Activated CD4-positive, alpha-beta T cell treated with anti-CD3 and anti-CD28 coated beads, Interleukin-2, amount 50 U/mL, for 48 hours (primary cell): ENCODE measurements at regions not wholly inside any gene's neighbourhood (a gene's known extent, or its start where the extent isn't known, plus 50 kb on each side); places are given as distances from the start of the nearest gene placed in this dataset.
"Not testable (repeated sequence)": the region's sequence is repeated elsewhere in the genome, so short reads cannot be mapped to it uniquely, and the experiment has no call there.

Source experiments
- DNase-seq, 2 experiments: peaks; one replicate each; pipeline ENCODE4 v3.0.0-alpha.2; 2020

DNA sequence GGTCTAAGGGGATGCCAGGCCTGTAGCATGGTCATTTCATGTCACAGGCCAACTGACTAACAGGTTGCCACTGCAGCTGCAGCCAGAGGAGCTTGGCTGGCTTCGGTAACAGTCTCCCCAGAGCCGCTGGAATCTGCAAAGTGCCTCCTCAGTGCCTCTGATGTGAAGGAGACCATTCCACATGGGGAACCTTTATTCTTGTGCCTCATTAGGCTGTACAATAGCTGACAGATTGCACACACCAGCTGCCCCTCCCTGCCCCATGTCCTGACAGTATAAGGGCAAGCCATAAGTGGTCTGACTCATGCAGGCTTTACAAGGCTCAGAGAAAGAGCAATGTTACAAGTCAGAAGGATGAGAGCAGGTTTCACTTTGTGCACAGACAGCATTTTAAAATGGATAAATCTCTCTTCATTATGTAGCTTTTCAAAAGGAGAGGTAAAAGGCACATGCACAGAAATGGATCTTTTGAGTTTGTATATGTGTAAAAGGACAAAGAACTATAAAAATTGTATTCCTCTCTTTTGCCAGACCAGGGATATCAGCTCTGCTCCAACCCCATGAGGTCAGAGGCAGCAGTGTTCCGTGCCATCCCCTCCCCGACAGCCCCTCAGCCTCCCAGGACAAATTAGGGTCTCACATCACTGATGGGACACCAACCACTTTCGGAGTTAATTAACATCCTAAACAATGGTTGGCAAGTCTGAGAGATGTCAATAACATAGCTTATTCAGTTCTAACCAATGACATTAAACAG is 467.8 kb downstream of the TMEM232 start:
- DNase-seq, result no peak

DNA sequence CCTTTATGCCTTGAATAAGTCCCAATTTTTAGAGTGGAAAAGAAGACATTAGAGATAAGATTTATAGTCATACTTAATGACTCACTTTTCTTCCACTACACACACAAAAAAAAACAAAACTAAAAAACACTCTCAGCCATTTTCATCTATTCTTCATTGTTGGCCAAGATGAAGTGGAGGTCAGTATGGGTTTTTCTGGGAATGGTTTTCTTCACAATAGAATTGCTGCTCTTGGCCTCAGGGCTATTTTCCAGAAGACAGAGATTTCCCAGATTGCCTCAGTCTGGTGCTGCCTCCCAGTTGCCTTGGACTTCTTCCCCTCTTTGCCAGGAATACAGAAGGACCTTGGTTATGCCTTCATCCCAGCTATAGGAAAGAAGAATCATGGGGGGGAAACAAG is 463.7 kb downstream of the TMEM232 start:
- DNase-seq, result no peak

DNA sequence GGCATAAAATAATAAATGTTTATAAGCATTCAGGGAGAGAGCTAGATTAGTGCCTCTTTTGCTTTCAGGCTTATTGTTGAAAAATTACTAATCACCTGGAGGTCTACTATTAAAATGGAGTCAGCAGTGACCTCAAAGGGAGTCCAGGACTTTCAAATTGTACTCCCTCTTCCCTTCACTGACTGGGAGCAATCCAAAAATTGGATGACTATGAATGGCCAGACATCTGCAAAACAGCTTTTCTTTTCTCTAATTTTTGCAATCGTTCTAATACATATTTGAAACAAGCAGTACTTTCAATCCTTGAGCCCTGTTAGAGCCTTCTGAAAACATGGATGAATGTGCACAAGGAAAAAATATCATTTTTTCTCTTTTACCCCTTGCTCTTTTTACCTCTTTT is 461.8 kb downstream of the TMEM232 start:
- DNase-seq, result no peak

DNA sequence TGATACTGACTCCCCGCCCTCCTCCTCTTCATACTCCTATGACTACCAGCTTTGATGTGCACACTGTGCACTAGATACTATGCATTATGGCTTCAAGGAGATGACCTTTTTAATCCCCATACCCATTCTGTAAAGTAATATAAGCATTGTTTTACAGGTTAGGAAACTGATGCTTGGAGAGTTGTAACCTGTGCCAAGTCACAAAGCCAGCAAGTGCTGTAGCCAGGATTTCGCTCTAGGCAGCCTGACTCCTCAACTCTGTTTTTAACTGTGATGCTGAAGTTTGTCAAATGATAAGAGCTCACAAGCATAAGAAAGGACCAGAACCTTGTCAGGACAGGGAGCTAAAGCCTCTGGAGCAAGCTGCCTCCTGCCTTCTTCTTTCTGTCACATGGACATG is 461.3 kb downstream of the TMEM232 start:
- DNase-seq, result no peak

DNA sequence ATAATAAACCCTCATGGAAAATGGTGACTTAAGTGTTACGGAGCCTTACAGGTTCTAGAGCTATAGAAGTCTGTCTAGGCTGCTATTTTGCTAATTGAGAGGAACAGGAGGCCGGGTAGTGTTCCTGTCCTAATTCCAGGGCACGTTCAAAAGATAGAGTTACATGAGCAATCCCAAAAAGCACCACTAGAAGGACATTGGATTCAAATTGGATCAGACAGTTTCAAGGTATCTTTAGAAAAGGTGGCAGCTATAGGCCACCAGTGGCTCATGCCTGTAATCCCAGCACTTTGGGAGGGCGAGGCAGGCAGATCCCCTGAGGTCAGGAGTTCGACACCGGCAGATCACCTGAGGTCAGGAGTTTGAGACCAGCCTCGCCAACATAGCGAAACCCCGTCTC is 458.8 kb downstream of the TMEM232 start:
- DNase-seq, result no peak

DNA sequence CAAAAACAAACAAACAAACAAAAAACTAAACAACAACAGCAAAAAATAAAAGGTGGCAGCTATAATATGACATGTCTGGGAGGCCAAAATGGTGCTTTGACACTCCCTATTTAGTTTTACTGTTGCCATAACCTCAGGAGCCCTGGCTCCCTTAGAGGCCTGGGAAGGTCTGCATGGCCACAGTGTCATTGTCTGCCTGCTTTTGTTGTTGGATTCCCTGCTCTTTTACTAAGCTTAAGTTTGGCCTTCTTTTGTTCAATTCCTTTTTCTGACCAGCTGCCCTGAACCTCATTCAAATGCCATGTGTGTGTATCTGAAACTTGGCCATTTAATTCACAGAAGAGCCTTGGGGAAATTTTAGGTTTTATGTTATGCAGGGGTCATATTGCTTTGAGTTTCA is 458.2 kb downstream of the TMEM232 start:
- no peak for DNase-seq

DNA sequence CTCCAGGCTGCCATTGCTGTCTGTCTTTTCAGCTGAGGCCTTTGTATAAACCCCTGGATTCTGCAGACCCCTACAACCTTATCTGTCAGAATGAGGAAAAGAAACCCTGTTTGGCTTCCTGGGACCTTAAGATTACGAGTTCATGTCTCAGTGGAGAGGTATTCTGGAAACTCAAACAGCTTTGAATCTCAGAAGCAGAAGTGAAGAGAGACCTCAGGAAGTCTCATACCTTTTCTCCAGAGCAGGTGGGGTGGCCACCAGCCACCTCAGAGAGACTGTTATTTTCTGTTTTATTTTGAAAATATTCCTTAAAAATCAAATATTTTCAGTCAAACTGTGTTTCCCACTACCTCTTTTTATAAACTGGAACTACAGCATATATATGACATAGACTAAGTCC is 457.5 kb downstream of the TMEM232 start:
- DNase-seq, result no peak

DNA sequence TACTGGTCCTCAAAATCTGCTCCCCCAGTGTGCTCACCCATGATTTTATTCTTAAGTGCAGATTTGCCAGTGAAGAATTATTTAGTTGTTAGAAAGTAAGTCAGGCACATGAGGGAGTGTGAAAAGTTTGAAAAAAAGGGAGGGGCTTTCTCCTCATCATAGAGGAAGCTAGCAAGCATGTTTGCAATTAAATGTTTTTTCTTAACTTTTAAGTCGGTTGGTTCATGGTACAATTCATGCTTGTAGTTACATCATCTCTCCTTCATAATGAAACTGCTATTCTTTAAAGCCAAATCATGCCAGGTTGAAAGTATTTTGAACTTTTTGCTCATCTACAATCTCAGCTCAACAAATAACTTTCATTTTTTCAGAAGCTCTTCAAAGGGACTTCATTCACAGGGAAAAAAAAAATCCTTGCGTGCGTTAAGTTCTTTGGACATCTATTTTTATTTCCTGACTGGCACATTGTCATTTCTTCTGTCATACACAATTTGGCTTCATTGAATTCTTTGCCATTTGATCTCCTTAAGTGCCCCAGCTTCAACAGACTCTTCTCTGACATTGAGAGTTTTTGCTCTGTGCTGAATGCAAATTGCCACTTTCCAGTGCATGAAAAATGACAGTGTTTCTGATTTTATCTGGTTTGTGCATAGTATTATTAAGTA is 456.9 kb downstream of the TMEM232 start:
- DNase-seq, result no peak

DNA sequence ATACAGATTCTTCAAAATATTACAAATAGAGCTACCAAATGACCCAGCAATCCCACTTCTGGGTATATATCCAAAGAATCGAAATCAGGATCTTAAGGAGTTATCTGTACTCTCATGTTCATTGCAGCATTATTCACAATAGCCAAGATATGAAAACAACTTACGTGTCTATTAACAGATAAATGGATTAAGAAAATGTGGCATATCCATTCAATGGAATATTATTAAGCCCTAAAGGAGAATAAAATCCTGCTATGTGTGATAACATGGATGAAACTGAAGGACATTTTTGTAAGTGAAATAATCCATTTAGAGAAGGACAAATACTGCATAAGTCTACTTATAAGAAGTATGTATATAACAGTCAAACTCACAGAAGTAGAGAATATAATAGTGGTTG is 450.6 kb downstream of the TMEM232 start:
- DNase-seq, result no peak

DNA sequence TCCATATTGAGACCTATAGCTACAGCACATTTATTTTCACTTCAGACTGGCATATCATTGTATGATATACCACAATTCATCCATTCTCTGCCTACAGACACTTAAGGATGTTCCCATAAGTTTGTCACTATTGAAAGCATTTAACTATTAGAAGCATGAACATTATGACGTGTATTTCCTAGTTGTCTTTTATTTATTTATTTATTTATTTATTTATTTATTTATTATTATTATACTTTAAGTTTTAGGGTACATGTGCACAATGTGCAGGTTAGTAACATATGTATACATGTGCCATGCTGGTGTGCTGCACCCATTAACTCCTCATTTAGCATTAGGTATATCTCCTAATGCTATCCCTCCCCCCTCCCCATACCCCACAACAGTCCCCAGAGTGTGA is 448.0 kb downstream of the TMEM232 start:
- not testable (repeated sequence) for DNase-seq

DNA sequence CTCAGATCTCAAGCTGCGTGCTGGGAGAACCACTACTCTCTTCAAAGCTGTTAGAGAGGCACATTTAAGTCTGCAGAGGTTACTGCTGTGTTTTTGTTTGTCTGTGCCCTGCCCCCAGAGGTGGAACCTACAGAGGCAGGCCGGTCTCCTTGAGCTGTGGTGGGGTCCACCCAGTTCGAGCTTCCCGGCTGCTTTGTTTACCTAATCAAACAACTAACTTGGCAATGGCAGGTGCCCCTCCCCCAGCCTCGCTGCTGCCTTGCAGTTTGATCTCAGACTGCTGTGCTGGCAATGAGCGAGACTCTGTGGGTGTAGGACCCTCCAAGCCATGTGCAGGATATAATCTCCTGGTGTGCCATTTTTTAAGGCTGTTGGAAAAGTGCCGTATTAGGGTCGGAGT is 442.4 kb downstream of the TMEM232 start:
- not testable (repeated sequence) for DNase-seq

DNA sequence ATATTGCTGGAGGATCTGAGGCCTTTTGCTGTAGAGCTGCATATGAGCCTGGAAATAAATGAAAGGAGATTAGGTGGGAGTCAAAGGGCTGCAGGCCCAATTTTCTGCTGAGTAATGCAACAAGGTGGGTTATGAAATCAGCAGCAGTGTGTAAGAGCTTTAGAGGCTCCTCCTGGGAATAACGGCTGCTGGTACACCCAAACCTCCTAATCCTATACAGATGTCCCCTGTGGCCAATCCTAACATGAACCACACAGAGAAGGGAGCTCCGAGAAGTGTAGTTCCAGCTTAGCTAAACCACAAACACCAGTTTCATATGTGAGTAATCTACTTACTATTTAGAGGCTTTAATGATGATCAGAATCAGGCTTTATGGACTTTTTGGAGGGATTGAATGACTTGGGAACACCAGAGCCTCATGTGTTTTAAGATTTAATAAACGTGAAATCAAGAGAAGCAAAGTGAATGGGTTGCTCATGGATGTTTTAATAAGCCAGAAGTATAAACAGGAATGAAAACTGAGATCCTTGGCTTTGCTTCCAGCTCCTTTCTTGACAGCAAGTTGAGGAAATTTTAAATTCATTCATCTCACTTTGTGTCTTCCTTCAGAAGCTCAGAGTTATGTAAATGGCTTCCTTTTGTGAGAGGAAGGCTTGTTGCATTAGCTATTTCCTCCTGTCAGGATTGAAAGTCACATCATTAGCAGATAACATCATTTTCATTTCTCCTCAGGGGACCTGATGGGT is 437.5 kb downstream of the TMEM232 start:
- no peak for DNase-seq

DNA sequence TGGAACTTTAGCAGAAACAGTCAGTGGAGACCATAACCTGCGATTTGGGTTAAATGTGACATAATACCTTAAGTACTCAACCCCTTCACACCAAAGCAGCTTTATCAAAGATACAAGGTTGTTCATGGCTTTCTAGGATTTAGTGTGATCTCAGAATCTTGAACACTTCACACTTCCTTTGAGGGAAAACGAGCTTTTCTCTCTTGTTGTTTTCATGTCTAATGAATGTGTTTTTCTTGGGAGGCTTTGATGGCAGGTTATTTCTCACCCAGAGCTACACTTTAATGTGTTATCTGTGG is 437.0 kb downstream of the TMEM232 start:
- no peak for DNase-seq

DNA sequence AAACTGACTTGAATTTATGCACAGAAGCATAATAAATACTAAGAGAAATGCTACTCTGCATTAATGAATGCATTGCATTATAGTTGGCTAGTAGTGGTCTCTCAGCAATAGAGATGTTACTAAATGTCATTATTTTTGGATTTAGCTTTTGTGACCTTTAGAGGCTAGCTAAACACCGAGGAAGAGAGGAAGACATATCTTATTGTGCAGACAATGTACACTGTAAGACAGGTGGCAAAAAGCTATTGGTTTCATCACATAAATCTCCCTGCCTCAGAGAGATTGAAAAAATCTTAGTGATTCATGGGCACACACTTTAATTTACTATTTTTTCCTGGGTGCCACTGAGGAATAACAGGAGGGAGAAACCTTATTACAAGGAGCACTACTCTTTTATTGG is 435.9 kb downstream of the TMEM232 start:
- no peak for DNase-seq

DNA sequence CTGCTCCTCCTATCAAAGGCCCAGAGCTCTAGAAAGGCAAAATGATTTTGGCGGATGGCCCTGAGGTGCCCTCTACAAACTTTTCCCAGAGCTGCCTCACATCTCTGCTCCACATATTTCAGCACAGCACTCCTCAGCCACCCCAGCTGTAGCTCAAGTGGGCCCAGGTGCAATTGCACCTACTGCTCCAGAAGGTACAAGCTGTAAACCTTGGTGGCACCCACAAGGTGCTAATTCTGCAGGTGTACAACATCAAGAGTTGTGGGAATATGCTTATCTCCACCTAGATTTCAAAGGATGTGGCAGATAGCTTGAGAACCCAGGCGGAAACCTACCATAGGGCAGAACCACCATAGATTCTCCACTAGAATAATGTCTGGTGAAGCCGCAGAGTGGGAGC is 432.2 kb downstream of the TMEM232 start:
- DNase-seq, result no peak

DNA sequence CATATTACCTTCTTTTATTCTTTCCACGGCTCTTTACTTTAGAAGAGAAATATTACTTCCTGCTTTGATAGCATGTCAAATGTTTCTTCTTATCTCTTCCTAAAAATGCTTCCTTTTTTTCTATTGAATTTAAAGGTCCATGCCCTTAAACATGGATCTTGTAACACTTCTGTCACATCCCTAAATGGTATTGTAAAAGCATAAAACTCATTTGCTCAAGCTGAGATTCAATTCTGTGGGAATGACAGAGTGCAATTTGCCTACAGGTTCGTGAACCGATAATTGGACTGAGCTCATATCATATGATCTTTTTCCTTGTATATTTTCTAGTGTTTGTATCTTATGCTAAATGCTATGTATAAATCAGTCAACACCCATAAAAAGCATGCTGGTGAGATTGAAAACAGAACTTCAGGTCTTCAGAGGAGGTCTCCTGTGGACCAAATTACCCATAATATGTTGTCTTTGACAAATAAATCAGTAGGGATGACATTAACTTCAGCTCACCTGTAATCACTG is 429.3 kb downstream of the TMEM232 start:
- no peak for DNase-seq

DNA sequence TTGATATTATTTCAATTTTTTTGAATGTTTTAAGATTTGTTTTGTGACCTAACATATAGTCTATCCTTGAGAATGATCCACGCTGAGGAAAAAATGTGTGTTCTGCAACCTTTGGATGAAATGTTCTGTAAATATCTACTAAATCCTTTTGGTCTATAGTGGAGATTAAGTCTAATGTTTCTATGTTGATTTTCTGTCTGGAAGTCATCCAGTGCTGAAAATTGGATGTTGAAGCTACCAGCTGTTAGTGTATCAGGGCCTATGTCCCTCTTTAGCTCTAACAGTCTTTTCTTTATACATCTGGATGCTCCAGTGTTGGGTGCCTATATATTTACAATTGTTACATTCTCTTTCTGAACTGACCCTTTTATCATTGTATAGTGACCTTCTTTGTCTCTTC is 422.3 kb downstream of the TMEM232 start:
- DNase-seq, result no peak

DNA sequence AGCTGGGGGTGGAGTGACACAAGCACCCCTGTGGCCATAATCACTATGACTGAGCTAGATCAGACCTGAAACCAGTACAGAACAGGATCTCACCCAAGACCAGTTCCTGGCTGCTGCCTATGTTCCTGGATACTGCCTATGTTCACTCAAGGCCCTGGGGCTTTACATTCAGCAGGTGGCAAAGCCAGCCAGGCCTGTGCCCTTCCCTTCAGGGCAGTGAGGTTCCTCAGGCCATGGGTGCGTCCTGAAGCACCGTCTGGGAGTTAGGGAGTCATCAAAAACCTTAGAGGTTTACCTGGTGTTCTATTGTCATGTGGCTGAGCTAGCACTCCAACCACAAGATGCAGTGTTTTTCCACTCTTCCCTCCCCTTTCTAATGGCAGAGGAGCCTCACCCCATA is 419.8 kb downstream of the TMEM232 start:
- DNase-seq, result no peak

DNA sequence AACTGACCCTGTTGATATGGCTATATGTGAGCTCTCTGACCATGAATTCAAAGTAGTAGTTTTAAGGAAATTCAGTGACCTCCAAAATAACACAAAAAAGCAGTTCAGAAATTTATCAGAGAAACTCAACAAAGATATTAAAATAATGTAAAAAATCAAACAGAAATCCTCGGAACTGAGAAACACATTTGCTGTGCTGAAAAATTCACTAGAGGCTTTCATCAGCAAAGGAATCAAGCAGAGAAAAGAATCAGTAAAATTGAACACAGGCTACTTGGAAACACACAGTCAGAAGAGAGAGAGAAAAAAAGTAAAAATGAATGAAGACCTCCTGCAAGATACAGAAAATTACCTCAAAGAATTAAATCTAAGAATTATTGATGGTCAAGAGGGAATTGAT is 417.2 kb downstream of the TMEM232 start:
- no peak for DNase-seq

DNA sequence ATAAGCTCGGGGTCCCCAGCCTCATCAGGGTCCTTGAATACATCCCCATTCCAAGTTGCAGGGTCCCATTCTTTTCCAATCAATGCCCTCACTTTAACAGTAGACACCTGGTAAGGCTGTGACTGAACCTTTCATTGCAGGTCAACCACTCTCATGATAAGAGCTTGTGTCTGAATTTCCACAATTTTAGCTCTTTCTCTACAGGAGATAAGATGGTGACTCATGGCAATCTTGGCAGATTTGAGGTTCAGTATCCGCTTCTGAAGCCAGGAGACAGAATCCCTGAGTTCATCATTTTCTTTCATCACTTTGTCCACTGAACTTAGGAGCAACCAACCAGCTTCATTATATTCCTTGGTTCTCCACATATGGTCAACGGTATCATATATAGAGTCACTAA is 409.9 kb downstream of the TMEM232 start:
- not testable (repeated sequence) for DNase-seq

DNA sequence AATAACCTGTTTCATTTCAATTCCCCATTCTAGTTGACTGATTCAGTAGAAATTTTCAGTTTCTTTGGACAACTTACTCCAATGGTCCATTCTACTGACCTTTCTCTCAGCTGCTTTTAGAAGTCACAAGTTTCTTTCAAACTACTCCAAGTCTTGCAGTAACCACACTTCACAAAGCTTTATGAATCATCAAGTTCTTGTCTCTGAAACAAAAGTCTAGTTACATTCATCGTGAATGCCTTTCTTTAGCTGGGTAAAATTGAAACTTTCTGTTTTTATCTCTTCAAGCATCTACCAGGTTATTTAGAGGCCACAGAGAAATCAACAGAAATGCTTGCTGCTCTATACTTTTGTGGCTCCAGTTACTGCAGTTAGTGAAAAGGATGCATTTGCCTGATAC is 405.4 kb downstream of the TMEM232 start:
- no peak for DNase-seq

DNA sequence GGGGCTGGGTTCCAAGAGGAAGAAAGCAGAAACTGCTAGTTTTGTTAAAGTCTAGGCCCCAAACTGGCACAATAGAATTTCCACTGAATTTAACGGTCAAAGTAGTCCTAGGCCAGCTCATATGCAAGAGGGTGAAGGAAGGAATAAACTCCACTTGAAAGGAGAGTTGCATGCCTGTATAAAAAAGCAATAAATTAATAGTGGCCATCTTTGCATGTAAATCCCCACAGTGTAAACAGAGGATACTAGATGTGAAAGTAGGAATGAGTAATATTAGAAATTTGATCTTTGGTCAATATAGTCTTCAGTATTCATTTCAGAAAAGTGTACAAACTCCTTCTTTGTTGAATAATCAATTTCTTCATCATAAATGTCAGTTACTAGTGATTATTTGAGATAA is 403.1 kb downstream of the TMEM232 start:
- DNase-seq, result no peak

DNA sequence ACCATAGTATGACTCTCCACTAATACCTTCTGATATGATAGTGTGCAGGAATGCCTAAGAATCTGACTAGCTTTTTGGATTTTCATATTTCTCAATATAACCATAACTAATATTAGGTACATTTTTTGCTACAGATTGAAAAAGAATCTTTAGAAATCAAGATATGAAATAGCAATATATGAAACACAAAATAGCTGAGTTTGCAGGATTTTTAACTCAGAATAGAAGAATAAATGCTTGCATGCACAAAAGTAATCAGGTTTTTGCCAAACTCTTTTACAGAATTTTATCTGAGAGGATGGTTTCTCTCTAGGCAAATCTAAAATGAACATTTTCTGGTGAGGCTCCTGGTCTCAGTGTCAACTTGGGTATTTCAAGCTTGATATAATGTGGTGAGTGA is 402.6 kb downstream of the TMEM232 start:
- no peak for DNase-seq

DNA sequence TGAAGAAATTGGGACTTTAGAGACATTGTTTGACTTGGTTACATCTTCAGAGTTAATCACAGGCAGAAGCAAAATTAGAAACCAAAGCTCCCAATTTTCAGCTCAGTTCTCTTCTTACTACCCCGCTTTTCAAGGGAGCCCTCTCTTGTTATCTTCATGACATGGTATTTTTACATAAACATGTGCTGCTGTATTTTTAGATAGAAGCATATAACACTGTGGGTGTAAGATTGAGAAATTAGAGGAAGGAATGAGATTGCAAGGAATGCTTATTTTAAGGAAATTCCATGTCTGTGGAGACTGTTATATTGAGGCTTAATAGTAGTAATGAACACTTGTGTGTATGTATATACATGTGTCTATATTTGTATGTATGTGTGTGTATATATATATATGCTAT is 401.6 kb downstream of the TMEM232 start:
- no peak for DNase-seq
